Hippocampal formation (tissue), 2 donors: ENCODE measurements at regions not wholly inside any gene's neighbourhood (a gene's known extent, or its start where the extent isn't known, plus 50 kb on each side); places are given as distances from the start of the nearest gene placed in this dataset.
"Not testable (repeated sequence)": the region's sequence is repeated elsewhere in the genome, so short reads cannot be mapped to it uniquely, and the experiment has no call there.

Experiments
- DNase-seq, 2 donors: peaks; one replicate each; lab custom pipeline; 2025; lab: John Stamatoyannopoulos, UW

GRCh38 chr6:11452106-11452505 lies 85.4 kb upstream of the TMEM170B start:
- not testable (repeated sequence) for DNase-seq

GRCh38 chr6:11450037-11450436 lies 87.5 kb upstream of the TMEM170B start:
- DNase-seq, result no peak

- DNase-seq, result no peak
Measured at GRCh38 chr6:11449408-11449807, 88.1 kb upstream of the TMEM170B start.

GRCh38 chr6:11448038-11448437 lies 89.5 kb upstream of the TMEM170B start:
- DNase-seq, result no peak

- DNase-seq, result no peak
Measured at GRCh38 chr6:11447265-11447664, 90.3 kb upstream of the TMEM170B start.

GRCh38 chr6:11445146-11445545 lies 92.4 kb upstream of the TMEM170B start:
- DNase-seq, result no peak

GRCh38 chr6:11443125-11443524 lies 94.4 kb upstream of the TMEM170B start:
- DNase-seq, result not testable (repeated sequence)

GRCh38 chr6:11442495-11442894 lies 95.1 kb upstream of the TMEM170B start:
- no peak for DNase-seq

GRCh38 chr6:11439876-11440275 lies 97.7 kb upstream of the TMEM170B start:
- no peak for DNase-seq

GRCh38 chr6:11439017-11439420 lies 98.5 kb upstream of the TMEM170B start:
- DNase-seq, result no peak

GRCh38 chr6:11437824-11438459 lies 99.6 kb upstream of the TMEM170B start:
- no peak for DNase-seq

- DNase-seq, result no peak
Measured at GRCh38 chr6:11436508-11437096, 100.9 kb upstream of the TMEM170B start.

GRCh38 chr6:11434565-11435326 lies 102.8 kb upstream of the TMEM170B start:
- DNase-seq, result no peak

- DNase-seq, result no peak
Measured at GRCh38 chr6:11433860-11434259, 103.7 kb upstream of the TMEM170B start.

- DNase-seq, result no peak
Measured at GRCh38 chr6:11432713-11433450, 104.7 kb upstream of the TMEM170B start.

- DNase-seq, result no peak
Measured at GRCh38 chr6:11432091-11432490, 105.5 kb upstream of the TMEM170B start.

GRCh38 chr6:11431455-11431937 lies 106.1 kb upstream of the TMEM170B start:
- no peak for DNase-seq

- no peak for DNase-seq
Measured at GRCh38 chr6:11430036-11430435, 107.5 kb upstream of the TMEM170B start.

- no peak for DNase-seq
Measured at GRCh38 chr6:11429577-11429976, 108.0 kb upstream of the TMEM170B start.

GRCh38 chr6:11428895-11429294 lies 108.7 kb upstream of the TMEM170B start:
- no peak for DNase-seq

GRCh38 chr6:11428371-11428770 lies 109.2 kb upstream of the TMEM170B start:
- DNase-seq, result no peak

- no peak for DNase-seq
Measured at GRCh38 chr6:11427723-11428245, 109.8 kb upstream of the TMEM170B start.
